ENCODE measurements at regions not wholly inside any gene's neighbourhood (a gene's known extent, or its start where the extent isn't known, plus 50 kb on each side); places are given as distances from the start of the nearest gene placed in this dataset.

GRCh38 chr2:166825914-166826313, 62.4 kb upstream of the XIRP2 start:
- TF ChIP-seq, protein P1, sequence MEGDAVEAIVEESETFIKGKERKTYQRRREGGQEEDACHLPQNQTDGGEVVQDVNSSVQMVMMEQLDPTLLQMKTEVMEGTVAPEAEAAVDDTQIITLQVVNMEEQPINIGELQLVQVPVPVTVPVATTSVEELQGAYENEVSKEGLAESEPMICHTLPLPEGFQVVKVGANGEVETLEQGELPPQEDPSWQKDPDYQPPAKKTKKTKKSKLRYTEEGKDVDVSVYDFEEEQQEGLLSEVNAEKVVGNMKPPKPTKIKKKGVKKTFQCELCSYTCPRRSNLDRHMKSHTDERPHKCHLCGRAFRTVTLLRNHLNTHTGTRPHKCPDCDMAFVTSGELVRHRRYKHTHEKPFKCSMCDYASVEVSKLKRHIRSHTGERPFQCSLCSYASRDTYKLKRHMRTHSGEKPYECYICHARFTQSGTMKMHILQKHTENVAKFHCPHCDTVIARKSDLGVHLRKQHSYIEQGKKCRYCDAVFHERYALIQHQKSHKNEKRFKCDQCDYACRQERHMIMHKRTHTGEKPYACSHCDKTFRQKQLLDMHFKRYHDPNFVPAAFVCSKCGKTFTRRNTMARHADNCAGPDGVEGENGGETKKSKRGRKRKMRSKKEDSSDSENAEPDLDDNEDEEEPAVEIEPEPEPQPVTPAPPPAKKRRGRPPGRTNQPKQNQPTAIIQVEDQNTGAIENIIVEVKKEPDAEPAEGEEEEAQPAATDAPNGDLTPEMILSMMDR (IDR thresholded peaks at IDR 0.05; ENCODE audit: insufficient read depth, low read depth, low read length) = no peak
- TF ChIP-seq EZH2 (IDR thresholded peaks at IDR 0.05; ENCODE audit: insufficient read depth, low read length) = no peak
